Medulla oblongata (tissue), 1 donor: ENCODE measurements at regions not wholly inside any gene's neighbourhood (a gene's known extent, or its start where the extent isn't known, plus 50 kb on each side); places are given as distances from the start of the nearest gene placed in this dataset.

ENCODE experiments used
- DNase-seq: peaks from one replicate; pipeline ENCODE4 v3.0.0-alpha.2; 2015; ENCODE audit errors: extremely low spot score

DNA sequence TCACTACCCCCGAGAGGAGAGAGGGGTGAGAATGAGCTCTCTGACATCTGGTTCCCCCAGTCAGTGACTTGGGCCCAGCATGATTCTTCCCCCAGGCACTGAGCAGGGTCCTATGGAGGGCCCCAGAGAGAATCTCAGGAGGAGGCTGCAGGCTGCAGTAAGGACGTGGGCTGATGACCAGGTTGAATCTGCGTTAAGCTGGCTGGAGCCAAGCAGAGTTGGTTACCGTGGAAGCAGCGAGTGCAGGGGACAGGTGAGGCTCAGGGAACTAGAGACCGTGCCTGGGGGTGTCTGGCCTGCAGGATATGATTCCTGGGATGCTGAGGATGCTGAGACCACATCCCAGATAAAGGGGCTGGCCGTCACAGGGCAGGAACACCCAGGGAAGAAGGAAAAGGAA lies 314.3 kb upstream of the IRX1 start:
- no peak for DNase-seq

- no peak for DNase-seq
These were observed 317.0 kb upstream of the IRX1 start for GRCh38 chr5:3278643-3279042.

DNA sequence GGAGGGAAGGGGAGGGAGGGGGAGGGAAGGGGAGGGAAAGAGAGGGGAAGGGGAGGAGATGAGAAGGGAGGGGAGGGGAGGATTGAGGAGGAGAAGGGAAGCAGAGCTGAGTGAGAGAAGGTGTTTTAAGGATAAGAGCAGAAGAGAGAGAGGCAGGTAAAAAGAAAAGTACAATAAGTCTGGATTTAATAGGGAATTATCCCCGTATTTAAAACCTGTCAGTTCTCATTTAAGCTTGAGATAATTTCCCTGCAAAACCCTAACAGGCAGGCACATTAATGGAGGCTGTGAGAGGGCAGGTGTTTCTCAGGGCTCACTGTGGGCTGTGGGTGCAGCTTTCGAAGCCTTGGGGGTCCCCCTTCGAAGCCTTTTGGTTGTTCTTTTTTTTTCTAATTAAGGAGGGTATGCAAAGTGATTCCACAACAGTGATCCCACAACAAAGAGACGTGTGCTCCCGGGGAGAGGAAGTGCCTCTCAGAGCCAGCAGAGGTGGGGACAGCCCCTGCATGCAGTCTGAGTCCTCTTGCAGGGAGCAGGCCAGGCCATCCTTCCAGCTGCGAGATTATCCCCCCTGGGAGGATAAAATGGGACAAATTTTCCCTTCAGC lies 317.9 kb upstream of the IRX1 start:
- no peak for DNase-seq

GRCh38 chr5:3276896-3277295 lies 318.7 kb upstream of the IRX1 start:
- no peak for DNase-seq

GRCh38 chr5:3269395-3270169 lies 326.1 kb upstream of the IRX1 start:
- no peak for DNase-seq

DNA sequence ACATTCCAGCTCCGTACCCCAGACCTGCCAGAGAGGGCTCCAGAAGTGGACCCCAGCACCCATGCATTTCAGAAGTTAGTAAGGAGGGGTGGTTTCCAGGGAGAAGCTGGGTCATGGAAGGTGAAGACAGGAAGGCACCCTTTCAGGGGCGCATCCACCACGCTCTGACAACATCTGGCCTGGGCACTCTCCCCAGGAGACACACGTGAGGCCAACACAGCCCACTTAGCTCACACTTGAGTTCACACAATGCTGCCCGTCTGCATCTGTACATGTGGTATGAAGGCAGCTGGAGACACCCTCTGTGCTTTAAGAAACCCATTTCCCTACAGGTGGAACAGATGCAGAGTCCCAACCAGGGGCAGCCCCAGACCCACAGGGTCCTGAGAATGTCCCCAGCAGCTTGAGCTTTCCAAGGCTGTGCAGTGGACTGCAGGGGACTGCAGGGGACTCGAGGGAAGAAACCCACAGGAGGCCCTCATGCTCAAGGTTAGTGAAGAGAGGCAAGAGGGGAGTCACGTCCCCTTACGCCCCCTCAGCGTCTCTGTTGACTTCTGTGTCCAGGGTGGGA lies 326.8 kb upstream of the IRX1 start:
- DNase-seq = no peak

- DNase-seq = no peak
These were observed 328.8 kb upstream of the IRX1 start for GRCh38 chr5:3266861-3267260.

DNA sequence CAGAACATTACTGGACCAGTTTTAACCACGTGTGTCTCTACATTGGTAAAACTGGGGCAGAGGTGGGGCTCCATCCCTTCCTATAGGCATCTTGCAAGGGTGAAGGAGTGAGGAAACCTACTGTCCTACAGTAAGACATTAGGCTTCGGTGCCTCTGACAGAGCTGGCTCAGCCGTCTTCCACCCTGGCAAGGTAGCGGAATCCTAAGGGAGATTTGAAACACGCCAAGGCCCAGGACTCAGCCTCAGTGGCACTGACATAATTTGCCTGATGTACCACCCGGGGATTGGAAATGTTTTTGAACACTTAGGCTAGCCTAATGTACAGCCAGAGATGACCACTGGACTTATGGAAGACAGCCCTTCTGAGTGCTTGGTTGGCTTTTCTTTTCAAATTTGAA lies 329.7 kb upstream of the IRX1 start:
- DNase-seq = no peak

DNA sequence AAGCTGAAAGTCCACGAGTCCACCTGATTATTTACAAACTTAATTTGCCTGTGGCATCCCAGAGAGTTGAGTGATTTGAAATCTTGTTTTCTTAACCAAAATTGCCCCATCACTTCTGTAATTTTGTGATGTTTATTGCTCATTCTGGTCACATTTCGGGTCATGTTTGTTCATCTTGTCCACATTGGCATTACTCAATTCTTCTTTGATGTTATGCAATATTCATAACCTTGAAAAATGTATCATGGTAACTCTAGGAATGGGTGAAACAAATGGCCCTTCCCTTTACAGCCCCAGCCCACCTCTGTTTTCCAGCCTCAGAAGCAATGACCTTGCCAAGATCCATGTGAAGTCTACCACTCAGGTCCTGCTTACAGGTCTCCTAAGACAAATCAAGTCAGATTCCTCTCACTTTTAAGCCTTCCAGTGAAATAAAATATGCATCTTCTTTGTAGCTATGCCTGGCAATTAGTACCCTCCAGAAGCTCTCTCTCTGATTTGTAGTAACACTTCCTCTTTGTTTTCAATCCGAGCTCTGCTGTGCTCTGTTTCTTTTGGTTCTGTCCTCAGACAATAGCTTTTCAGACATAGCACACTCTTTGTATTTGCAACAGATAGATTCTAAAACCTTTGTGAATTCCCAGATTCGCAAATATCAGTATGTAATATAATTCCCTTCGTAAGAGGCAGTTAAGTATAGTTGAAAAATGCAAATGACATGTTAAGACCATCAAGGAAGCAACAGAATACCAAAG lies 330.3 kb upstream of the IRX1 start:
- peak; percentile 85 for DNase-seq

GRCh38 chr5:3262451-3262850 lies 333.2 kb upstream of the IRX1 start:
- DNase-seq = no peak

- no peak for DNase-seq
These were observed 334.6 kb upstream of the IRX1 start for GRCh38 chr5:3261081-3261480.

GRCh38 chr5:3258050-3258449 lies 337.6 kb upstream of the IRX1 start:
- DNase-seq = peak; percentile 39

GRCh38 chr5:3252235-3252634 lies 343.4 kb upstream of the IRX1 start:
- no peak for DNase-seq

- DNase-seq = no peak
These were observed 343.8 kb upstream of the IRX1 start for GRCh38 chr5:3251784-3252183.

- DNase-seq = no peak
These were observed 346.2 kb upstream of the IRX1 start for GRCh38 chr5:3249401-3249800.

DNA sequence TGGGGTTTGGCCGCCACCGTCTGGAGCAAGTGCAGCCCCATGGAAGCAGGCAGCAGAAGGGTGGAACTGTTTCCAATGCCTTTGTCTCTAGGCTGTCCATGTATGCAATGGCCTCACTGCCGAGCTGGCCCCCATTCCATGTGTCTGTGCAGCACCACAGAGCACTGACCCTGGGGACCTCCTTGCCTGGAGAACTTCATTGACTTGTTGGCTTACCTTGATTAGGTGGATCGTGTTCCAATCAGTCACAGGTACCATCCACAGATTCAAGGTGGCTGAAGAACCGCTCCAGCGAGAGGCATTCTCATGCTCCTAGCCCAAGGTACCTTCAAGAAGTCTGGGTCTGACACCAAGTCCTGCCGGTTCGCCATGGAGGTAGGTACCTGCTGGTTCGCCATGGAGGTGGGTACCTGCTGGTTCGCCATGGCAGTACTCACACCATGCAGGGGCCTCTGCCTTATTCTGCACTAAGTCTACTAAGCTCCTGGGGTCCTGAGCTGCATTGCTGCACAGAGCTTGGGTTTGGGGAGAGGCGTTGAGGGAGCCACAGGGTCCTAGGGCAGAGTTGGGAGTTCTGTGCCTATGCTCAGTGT lies 358.3 kb upstream of the IRX1 start:
- DNase-seq = no peak

GRCh38 chr5:3234566-3234965 lies 361.1 kb upstream of the IRX1 start:
- no peak for DNase-seq

GRCh38 chr5:3230941-3231340 lies 364.7 kb upstream of the IRX1 start:
- DNase-seq = no peak

GRCh38 chr5:3230254-3230653 lies 365.4 kb upstream of the IRX1 start:
- no peak for DNase-seq

- peak; percentile 74 for DNase-seq
These were observed 369.3 kb upstream of the IRX1 start for GRCh38 chr5:3226196-3226920.

DNA sequence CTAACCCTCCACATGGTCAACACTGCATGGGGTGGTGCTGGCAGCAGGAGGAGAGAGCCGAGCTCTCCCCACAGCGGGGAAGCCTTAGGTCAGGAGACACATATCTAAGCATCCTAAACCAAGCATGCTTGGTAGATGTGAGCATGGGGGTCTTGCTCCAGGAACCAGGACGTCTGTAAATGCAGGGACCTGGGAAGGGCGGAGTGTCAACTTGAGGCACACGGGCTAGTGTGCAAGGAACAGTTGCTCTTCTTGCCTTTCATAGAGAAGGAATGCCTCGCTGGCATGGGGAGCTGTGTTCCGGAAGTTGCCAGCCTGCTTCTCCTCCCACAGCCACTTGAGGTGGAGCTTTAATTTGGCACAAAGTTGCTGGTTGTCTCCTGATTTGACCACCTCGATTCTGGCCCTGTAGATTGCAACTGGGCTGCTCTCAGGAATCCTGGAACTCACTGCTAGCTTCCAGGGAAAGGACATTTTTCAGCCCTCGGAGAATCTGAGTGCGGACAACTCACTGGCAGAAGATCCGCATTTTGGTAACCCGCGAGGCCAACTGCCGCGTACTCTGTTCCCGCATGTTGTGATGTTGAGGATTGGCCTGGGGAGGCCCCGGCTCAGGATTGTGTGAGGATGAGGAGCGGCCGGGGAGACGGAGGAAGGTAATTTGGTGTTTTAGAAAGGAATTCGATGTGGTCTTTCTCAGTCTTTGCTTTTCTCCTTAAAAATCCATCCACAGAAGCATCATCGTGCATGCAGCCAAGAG lies 370.3 kb upstream of the IRX1 start:
- DNase-seq = no peak
